ENCODE measurements at regions not wholly inside any gene's neighbourhood (a gene's known extent, or its start where the extent isn't known, plus 50 kb on each side); places are given as distances from the start of the nearest gene placed in this dataset.

GRCh38 chr4:168019921-168020320 lies 72.4 kb upstream of the ANXA10 start:
- TF ChIP-seq CTCF (IDR thresholded peaks at IDR 0.05): no peak
- no peak for TF ChIP-seq POLR2AphosphoS5 (IDR thresholded peaks at IDR 0.05)

Data from transverse colon (tissue), 4 donors.